NCI-H82 (cell line): ENCODE measurements at regions not wholly inside any gene's neighbourhood (a gene's known extent, or its start where the extent isn't known, plus 50 kb on each side); places are given as distances from the start of the nearest gene placed in this dataset.

Experiments used
- DNase-seq: peaks from one replicate; lab custom pipeline; 2025; lab: John Stamatoyannopoulos, UW

GRCh38 chr12:30021051-30021833, 237.5 kb upstream of the TMTC1 start:
- DNase-seq, result peak; percentile 9

GRCh38 chr12:30019366-30020140, 235.8 kb upstream of the TMTC1 start:
- DNase-seq, result peak; percentile 75

GRCh38 chr12:30016540-30017055, 232.9 kb upstream of the TMTC1 start:
- peak; percentile 79 for DNase-seq

- DNase-seq, result peak; percentile 73
Measured at GRCh38 chr12:30015631-30016337, 232.0 kb upstream of the TMTC1 start.

GRCh38 chr12:30014991-30015390, 231.2 kb upstream of the TMTC1 start:
- DNase-seq, result no peak

DNA sequence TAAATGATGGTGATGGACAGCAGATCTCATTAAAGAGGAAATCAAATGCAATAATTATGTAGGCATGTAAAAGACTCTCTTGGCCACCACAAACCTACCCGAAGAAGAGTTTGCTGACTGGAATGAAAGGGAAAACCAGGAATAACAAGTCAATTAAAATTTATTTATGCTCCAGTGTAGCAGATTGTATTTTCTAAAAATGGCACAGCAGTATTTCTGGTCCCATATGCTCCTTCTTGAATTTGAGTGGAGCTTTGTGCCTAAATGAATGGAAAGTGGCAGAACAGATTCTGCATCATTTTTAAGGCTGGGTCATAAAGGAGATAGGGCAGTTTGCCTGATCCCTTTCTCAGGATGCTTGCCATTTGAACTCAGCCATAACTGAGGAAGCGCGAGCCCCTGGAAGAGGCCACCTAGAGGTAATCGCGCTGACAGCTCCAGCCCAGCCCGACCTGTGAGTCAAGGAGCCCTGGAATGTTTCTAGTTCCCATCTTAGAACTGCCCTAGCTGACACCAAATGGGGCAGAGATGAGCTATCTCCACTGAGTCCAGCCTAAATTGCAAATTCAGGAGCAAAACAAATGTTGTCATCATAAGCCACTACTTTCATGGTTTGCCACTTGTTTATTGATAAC, 229.2 kb upstream of the TMTC1 start:
- peak; percentile 23 for DNase-seq

- no peak for DNase-seq
Measured at GRCh38 chr12:30010071-30011052, 226.6 kb upstream of the TMTC1 start.

DNA sequence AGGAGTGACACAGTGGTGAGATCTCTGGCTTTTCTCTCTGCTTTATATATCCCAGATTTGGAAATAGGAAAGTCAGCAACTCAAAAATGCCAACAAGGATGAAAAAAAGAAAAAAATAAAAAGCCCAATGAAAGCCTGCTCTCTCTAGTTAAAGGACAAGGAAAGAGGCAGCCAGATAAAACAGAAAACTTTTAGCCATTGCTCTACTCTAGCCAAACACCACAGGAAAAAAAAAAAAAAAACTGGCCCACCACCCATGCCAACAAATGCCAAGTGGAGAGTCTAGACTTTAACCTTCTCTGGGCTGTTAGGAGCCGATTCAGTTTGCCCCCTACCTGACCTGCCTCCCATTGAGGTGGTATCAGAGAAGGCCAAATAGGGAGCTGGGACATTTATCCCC, 222.3 kb upstream of the TMTC1 start:
- no peak for DNase-seq

- no peak for DNase-seq
Measured at GRCh38 chr12:30003321-30003720, 219.6 kb upstream of the TMTC1 start.

- DNase-seq, result peak; percentile 93
Measured at GRCh38 chr12:30002677-30003076, 218.9 kb upstream of the TMTC1 start.

- no peak for DNase-seq
Measured at GRCh38 chr12:30000401-30000800, 216.7 kb upstream of the TMTC1 start.

DNA sequence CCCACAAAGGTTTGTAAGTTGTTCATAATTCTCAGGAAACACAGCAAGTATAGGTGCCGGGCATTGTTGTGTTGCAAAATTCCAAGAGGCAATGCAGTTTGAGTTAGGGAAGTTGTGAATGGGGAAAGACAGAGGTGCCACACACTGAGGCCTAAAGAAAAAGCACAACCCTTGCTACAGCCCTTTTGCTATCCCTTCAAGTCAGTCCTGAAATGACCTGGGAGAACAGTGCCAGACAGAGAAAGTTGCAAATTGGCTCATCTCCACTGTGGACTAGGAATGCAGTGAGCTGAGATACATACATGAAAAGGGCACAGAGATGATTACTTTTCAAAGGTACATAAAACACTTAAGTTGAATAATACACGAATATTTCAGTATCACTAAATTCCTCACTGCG, 213.3 kb upstream of the TMTC1 start:
- no peak for DNase-seq

GRCh38 chr12:29992366-29992765, 208.6 kb upstream of the TMTC1 start:
- DNase-seq, result peak; percentile 93

DNA sequence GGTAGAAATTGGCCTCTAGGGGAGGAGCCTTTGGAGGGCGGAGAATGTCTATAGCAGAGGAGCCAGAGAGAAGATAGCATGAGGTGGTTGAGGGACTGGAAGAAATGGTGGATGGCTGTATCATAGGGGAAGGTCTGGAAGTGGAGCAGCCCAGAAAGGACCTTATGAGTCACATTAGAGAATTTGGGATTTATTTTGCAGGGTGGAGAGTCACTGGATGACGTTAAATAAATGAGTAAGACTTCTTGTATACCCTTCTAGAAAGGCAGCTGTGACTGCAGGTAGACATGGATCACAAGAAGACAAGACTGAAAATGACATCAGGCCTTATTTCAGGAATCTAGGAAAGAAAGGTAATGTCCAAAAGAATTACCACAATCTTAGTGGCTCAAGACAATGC, 208.2 kb upstream of the TMTC1 start:
- DNase-seq, result peak; percentile 22

GRCh38 chr12:29990971-29991370, 207.2 kb upstream of the TMTC1 start:
- peak; percentile 13 for DNase-seq

DNA sequence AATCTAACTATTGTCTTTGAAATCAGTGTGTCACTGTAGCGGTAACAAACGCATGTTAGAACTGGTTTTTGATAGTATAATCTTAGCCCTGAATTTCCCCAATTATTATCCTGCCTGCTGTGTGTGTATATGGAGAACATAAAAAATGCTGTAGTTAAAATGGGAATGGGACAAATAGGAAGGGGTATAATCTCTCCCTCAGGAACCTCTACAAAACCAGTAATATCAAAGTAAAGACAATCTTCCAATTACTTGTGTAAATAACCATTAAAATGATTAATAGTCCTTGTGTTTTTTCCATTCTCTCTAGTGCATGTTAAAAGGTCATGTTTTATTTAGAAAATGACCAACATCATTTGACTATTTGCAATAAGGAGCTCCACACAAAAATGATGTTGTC, 200.1 kb upstream of the TMTC1 start:
- DNase-seq, result no peak

GRCh38 chr12:29980304-29980703, 196.6 kb upstream of the TMTC1 start:
- DNase-seq, result no peak

GRCh38 chr12:29971446-29971845, 187.7 kb upstream of the TMTC1 start:
- peak; percentile 21 for DNase-seq

GRCh38 chr12:29970501-29970900, 186.8 kb upstream of the TMTC1 start:
- DNase-seq, result no peak

DNA sequence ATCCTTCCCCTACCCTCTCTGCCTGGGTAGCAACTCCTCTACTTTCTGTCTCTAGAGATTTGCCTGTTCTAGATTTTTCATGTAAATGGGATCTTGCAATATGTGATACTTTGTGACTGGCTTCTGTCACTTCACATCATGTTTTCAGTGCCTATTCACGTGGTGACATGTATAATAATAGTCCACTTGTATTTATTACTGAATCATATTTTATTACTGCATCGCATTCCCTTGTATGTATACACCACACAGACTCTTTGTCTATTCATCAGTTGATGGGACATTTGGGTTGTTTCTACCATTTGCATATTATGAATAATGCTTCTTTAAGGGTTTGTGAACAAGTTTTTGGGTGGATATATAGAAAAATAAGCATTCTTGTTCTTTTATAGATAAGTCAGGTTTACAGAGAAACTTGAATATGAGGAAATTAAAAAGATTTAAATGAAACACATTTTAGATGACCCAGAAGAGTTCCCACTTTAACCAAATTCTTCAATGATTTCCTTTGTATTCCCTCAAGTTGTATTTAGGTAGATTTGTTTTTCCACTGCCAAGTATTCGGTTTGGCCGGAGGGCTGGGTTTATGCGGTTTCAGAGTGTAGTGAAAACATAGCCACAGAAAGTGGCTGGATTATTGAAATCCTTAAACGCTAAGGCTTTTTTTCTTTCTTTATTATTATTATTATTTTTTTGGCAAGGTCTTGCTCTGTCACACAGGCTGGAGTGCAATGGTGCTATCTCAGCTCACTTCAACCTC, 178.7 kb upstream of the TMTC1 start:
- no peak for DNase-seq
